ENCODE measurements at regions not wholly inside any gene's neighbourhood (a gene's known extent, or its start where the extent isn't known, plus 50 kb on each side); places are given as distances from the start of the nearest gene placed in this dataset.

DNA sequence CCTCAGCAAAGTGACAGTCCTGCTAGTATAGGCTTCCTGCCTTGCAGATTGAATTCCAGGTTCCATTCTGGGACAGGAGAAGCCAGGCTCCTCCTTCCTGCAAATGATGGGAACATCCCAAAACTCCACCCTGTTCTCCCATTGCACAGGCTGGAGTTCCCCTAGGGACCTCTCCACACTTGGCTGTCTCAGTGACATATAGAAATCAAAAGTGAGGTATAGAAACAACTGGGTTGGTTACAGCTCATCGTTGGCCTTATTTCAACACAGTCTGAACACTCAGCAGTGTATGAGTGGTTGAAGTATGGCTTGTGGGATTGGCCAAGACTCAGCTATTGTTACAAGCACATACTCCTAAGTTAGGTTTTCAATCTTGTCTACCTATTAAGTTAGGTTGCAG is 157.8 kb upstream of the FTMT start:
- TF ChIP-seq, protein P1, sequence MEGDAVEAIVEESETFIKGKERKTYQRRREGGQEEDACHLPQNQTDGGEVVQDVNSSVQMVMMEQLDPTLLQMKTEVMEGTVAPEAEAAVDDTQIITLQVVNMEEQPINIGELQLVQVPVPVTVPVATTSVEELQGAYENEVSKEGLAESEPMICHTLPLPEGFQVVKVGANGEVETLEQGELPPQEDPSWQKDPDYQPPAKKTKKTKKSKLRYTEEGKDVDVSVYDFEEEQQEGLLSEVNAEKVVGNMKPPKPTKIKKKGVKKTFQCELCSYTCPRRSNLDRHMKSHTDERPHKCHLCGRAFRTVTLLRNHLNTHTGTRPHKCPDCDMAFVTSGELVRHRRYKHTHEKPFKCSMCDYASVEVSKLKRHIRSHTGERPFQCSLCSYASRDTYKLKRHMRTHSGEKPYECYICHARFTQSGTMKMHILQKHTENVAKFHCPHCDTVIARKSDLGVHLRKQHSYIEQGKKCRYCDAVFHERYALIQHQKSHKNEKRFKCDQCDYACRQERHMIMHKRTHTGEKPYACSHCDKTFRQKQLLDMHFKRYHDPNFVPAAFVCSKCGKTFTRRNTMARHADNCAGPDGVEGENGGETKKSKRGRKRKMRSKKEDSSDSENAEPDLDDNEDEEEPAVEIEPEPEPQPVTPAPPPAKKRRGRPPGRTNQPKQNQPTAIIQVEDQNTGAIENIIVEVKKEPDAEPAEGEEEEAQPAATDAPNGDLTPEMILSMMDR (IDR thresholded peaks at IDR 0.05; ENCODE audit: insufficient read depth, low read length, poor library complexity, severe bottlenecking) = no peak
- TF ChIP-seq EZH2phosphoT487 (conservative IDR thresholded peaks at IDR 0.05; ENCODE audit: low read length) = no peak

All from SU-DHL-6 (cell line).